PFSK-1 (cell line): ENCODE measurements at regions not wholly inside any gene's neighbourhood (a gene's known extent, or its start where the extent isn't known, plus 50 kb on each side); places are given as distances from the start of the nearest gene placed in this dataset.

ENCODE experiments used
- FOXP2 ChIP-seq: optimal IDR thresholded peaks from 2 replicates; pipeline ENCODE3; 2011; ENCODE audit warnings: borderline replicate concordance, control low read depth, inconsistent platforms; ENCODE audit not compliant: insufficient read depth; ENCODE audit errors: extremely low read length, extremely low read depth
- POLR2AphosphoS5 ChIP-seq: IDR thresholded peaks from 2 replicates; pipeline ENCODE4 v1.6.1; 2012; ENCODE audit warnings: low read depth, mild to moderate bottlenecking, control low read depth, low read length, moderate library complexity
- REST ChIP-seq, 2 experiments: IDR thresholded peaks; 2 replicates each; pipeline versions ENCODE4 v1.6.1 to v1.8.0; 2011 to 2012; ENCODE audit warnings: low read depth in 2 of 2, low read length in 2 of 2, control low read depth in 1 of 2, inconsistent platforms in 1 of 2, mild to moderate bottlenecking in 1 of 2, moderate library complexity in 1 of 2; ENCODE audit not compliant: insufficient read depth in 1 of 2
- SIN3A ChIP-seq: IDR thresholded peaks from 2 replicates; pipeline ENCODE4 v1.6.1; 2012; ENCODE audit warnings: mild to moderate bottlenecking, low read length, moderate library complexity, borderline replicate concordance; ENCODE audit not compliant: insufficient read depth
- TAF1 ChIP-seq: IDR thresholded peaks from 2 replicates; pipeline ENCODE4 v1.6.1; 2012; ENCODE audit warnings: low read length, control low read depth, borderline replicate concordance; ENCODE audit not compliant: insufficient read depth

GRCh38 chr13:109977212-109977968 lies 191.0 kb upstream of the IRS2 start:
- TF ChIP-seq POLR2AphosphoS5 = no peak
- TF ChIP-seq REST (IDR thresholded peaks at IDR 0.05; ENCODE audit: insufficient read depth in 1 of 2, low read depth in 2 of 2, low read length in 2 of 2) = no peak
- TF ChIP-seq SIN3A = no peak

GRCh38 chr13:109976206-109976997 lies 190.0 kb upstream of the IRS2 start:
- TF ChIP-seq REST (IDR thresholded peaks at IDR 0.05; ENCODE audit: insufficient read depth in 1 of 2, low read depth in 2 of 2, low read length in 2 of 2) (no peak), POLR2AphosphoS5 (no peak), SIN3A (no peak), FOXP2 (no peak), TAF1 (no peak)

- TF ChIP-seq POLR2AphosphoS5 (no peak), FOXP2 (no peak), SIN3A (no peak), TAF1 (no peak), REST (IDR thresholded peaks at IDR 0.05; ENCODE audit: insufficient read depth in 1 of 2, low read depth in 2 of 2, low read length in 2 of 2) (no peak)
These were observed 188.0 kb upstream of the IRS2 start for GRCh38 chr13:109974354-109974753.

- no peak for TF ChIP-seq TAF1
- no peak for TF ChIP-seq POLR2AphosphoS5
- no peak for TF ChIP-seq REST (IDR thresholded peaks at IDR 0.05; ENCODE audit: insufficient read depth in 1 of 2, low read depth in 2 of 2, low read length in 2 of 2)
- no peak for TF ChIP-seq SIN3A
- no peak for TF ChIP-seq FOXP2
These were observed 186.9 kb upstream of the IRS2 start for GRCh38 chr13:109973279-109973678.
